Breast epithelium (tissue), 4 donors: ENCODE measurements at regions not wholly inside any gene's neighbourhood (a gene's known extent, or its start where the extent isn't known, plus 50 kb on each side); places are given as distances from the start of the nearest gene placed in this dataset.

Experiments
- DNase-seq, 2 donors: peaks; one replicate each; pipeline ENCODE4 v3.0.0-alpha.2; 2019; ENCODE audit warnings: low spot score in 2 of 2
- H3K27ac ChIP-seq, 2 donors: fragments of 200-600 bp; sonication (generic) in 1 of 2; one replicate each; pipeline ENCODE4 v1.5.1; 2016 to 2019; ENCODE audit warnings: mild to moderate bottlenecking in 1 of 2
- H3K27me3 ChIP-seq, 2 donors: fragments of 200-600 bp; sonication (generic) in 1 of 2; one replicate each; pipeline versions ENCODE4 v1.5.1 to v1.6.0; 2017 to 2019; ENCODE audit warnings: control low read depth in 1 of 2, mild to moderate bottlenecking in 1 of 2
- H3K36me3 ChIP-seq: fragments of 200-600 bp; one replicate; pipeline ENCODE4 v1.5.1; 2019
- H3K4me1 ChIP-seq, 2 donors: fragments of 200-600 bp; sonication (generic); one replicate each; pipeline ENCODE4 v1.5.1; 2016 to 2019; ENCODE audit warnings: control low read depth in 1 of 2
- H3K4me3 ChIP-seq, 3 donors: fragments of 200-600 bp; sonication (generic); 1 replicate in 2 of 3; 2 replicates in 1 of 3; pipeline ENCODE4 v1.5.1; 2016 to 2019; ENCODE audit warnings: mild to moderate bottlenecking in 3 of 3, moderate library complexity in 2 of 3
- H3K9me3 ChIP-seq, 2 donors: fragments of 200-600 bp; sonication (generic) in 1 of 2; one replicate each; pipeline ENCODE4 v1.5.1; 2016 to 2019; ENCODE audit warnings: control low read depth in 1 of 2
- CTCF ChIP-seq, 3 donors: fragments of 450-650 bp; IDR thresholded peaks; one replicate each; pipeline ENCODE4 v1.5.1; 2016 to 2017; ENCODE audit warnings: antibody characterized with exemption in 3 of 3, mild to moderate bottlenecking in 3 of 3, moderate library complexity in 3 of 3
- POLR2A ChIP-seq: fragments of 450-650 bp; IDR thresholded peaks from one replicate; pipeline ENCODE4 v1.6.1; 2016; ENCODE audit warnings: antibody characterized with exemption, mild to moderate bottlenecking, moderate library complexity
- POLR2AphosphoS5 ChIP-seq, 3 donors: sonication (generic); formaldehyde crosslinking; IDR thresholded peaks; one replicate each; pipeline ENCODE4 v1.6.1; 2017; ENCODE audit warnings: antibody characterized with exemption in 3 of 3
- intact Hi-C: fragments of 100-400 bp; cut with DNase I; formaldehyde crosslinking; loops from one replicate; pipeline ENCODE4 v1.15.1; 2023; ENCODE audit warnings: low total_unique reads

- TF ChIP-seq CTCF (IDR thresholded peaks at IDR 0.05) (no peak), POLR2AphosphoS5 (IDR thresholded peaks at IDR 0.05) (no peak)
- Histone ChIP-seq H3K4me1 (no peaks in the 10 kb centered on the region), H3K27ac (no peak overlapping the region), H3K4me3 (no peak overlapping the region), H3K27me3 (no peaks in the 10 kb centered on the region), H3K9me3 (no peaks in the 10 kb centered on the region), H3K36me3 (no peaks in the 10 kb centered on the region)
- intact Hi-C loops: no loop called here
- DNase-seq: no peak
Observed at GRCh38 chr10:129277084-129277483, 190.0 kb upstream of the MGMT start.

- TF ChIP-seq POLR2A (no peak), POLR2AphosphoS5 (IDR thresholded peaks at IDR 0.05) (no peak), CTCF (IDR thresholded peaks at IDR 0.05) (no peak)
- Histone ChIP-seq H3K4me3 (no peak overlapping the region), H3K4me1 (no peaks in the 10 kb centered on the region), H3K27me3 (no peaks in the 10 kb centered on the region), H3K36me3 (no peaks in the 10 kb centered on the region), H3K27ac (no peak overlapping the region), H3K9me3 (no peaks in the 10 kb centered on the region)
- no peak for DNase-seq
- intact Hi-C loops: no loop called here
Observed at GRCh38 chr10:129277841-129278240, 189.2 kb upstream of the MGMT start.

- Histone ChIP-seq H3K27ac (no peak overlapping the region), H3K9me3 (no peaks in the 10 kb centered on the region), H3K27me3 (no peaks in the 10 kb centered on the region), H3K4me3 (no peak overlapping the region), H3K4me1 (no peaks in the 10 kb centered on the region), H3K36me3 (no peaks in the 10 kb centered on the region)
- intact Hi-C loops: no loop called here
- TF ChIP-seq POLR2AphosphoS5 (IDR thresholded peaks at IDR 0.05): no peak
- TF ChIP-seq CTCF (IDR thresholded peaks at IDR 0.05): no peak
- TF ChIP-seq POLR2A: no peak
- DNase-seq: no peak
Observed at GRCh38 chr10:129278686-129279085, 188.4 kb upstream of the MGMT start.

- H3K27me3 ChIP-seq: no peaks in the 10 kb centered on the region
- no peak overlapping the region for H3K27ac ChIP-seq
- H3K4me1 ChIP-seq: no peaks in the 10 kb centered on the region
- intact Hi-C loops: no loop called here
- TF ChIP-seq POLR2A: no peak
- no peak overlapping the region for H3K4me3 ChIP-seq
- no peak for DNase-seq
- H3K36me3 ChIP-seq: no peaks in the 10 kb centered on the region
- no peaks in the 10 kb centered on the region for H3K9me3 ChIP-seq
Observed at GRCh38 chr10:129279446-129280154, 187.4 kb upstream of the MGMT start.

- no peaks in the 10 kb centered on the region for H3K9me3 ChIP-seq
- intact Hi-C loops: no loop called here
- DNase-seq: no peak
- TF ChIP-seq POLR2AphosphoS5 (IDR thresholded peaks at IDR 0.05) (no peak), POLR2A (no peak), CTCF (IDR thresholded peaks at IDR 0.05) (no peak)
- H3K27ac ChIP-seq: no peak overlapping the region
- H3K4me3 ChIP-seq: no peak overlapping the region
- no peaks in the 10 kb centered on the region for H3K27me3 ChIP-seq
- H3K36me3 ChIP-seq: no peaks in the 10 kb centered on the region
- H3K4me1 ChIP-seq: no peaks in the 10 kb centered on the region
Observed at GRCh38 chr10:129280155-129280502, 186.9 kb upstream of the MGMT start.
